IMR-90 (cell line): ENCODE measurements at regions not wholly inside any gene's neighbourhood (a gene's known extent, or its start where the extent isn't known, plus 50 kb on each side); places are given as distances from the start of the nearest gene placed in this dataset.

Source experiments
- ATAC-seq: fragments of 200-7000 bp; cut with Tn5 transposase; 2 replicates; pipeline ENCODE4 v1.9.1; 2020; ENCODE audit warnings: low read depth, mild to moderate bottlenecking, moderate library complexity
- BruUV-seq: library from RNA; stranded (reverse); fragments of 400-500 nt; replicated peaks from 2 replicates; lab custom pipeline; 2021; lab: Mats Ljungman, UMichigan
- CTCF ChIA-PET: fragments of 300-600 bp; formaldehyde crosslinking; extraction: SDS; loops from one replicate; lab custom pipeline; 2021; ENCODE audit warnings: antibody characterized with exemption; lab: Yijun Ruan, JAX
- POLR2A ChIA-PET: fragments of 300-600 bp; sonication (Branson Sonifier 250); formaldehyde crosslinking; loops from one replicate; lab custom pipeline; 2022; ENCODE audit warnings: antibody characterized with exemption; ENCODE audit not compliant: unreplicated experiment; lab: Charles Lee
- DNase-seq: peaks from one replicate; pipeline ENCODE4 v3.0.0; 2013
- H2AFZ ChIP-seq: replicated peaks from 2 replicates; pipeline ENCODE3; 2013; ENCODE audit warnings: low read length, mild to moderate bottlenecking; ENCODE audit not compliant: poor library complexity
- H2AK5ac ChIP-seq: 2 replicates; pipeline ENCODE4 v1.6.1; 2013; ENCODE audit warnings: low read depth, low read length, inconsistent platforms
- H2AK9ac ChIP-seq: replicated peaks from 2 replicates; pipeline ENCODE3; 2013; ENCODE audit warnings: mild to moderate bottlenecking, low read depth, low read length, moderate library complexity; ENCODE audit not compliant: poor library complexity
- H2BK120ac ChIP-seq: 2 replicates; pipeline ENCODE4 v1.6.1; 2013; ENCODE audit warnings: low read depth, low read length, inconsistent platforms
- H2BK15ac ChIP-seq: 3 replicates; pipeline ENCODE4 v1.6.1; 2013; ENCODE audit warnings: low read depth, low read length, inconsistent platforms
- H2BK20ac ChIP-seq: 2 replicates; pipeline ENCODE4 v1.6.1; 2013; ENCODE audit warnings: low read depth, mild to moderate bottlenecking, inconsistent platforms, low read length, moderate library complexity
- H2BK5ac ChIP-seq: 2 replicates; pipeline ENCODE4 v1.6.1; 2013; ENCODE audit warnings: mild to moderate bottlenecking, low read depth, low read length, inconsistent platforms; ENCODE audit not compliant: poor library complexity, severe bottlenecking
- H3K14ac ChIP-seq: replicated peaks from 2 replicates; pipeline ENCODE4 v1.6.1; 2013; ENCODE audit warnings: low read depth, low read length, inconsistent platforms
- H3K18ac ChIP-seq: 2 replicates; pipeline ENCODE4 v1.6.1; 2013; ENCODE audit warnings: low read depth, low read length, control low read depth
- H3K23ac ChIP-seq: 2 replicates; pipeline ENCODE4 v1.6.1; 2013; ENCODE audit warnings: low read depth, low read length, inconsistent platforms
- H3K27ac ChIP-seq: 2 replicates; pipeline ENCODE4 v1.5.1; 2013; ENCODE audit warnings: mild to moderate bottlenecking, control low read depth, low read length; ENCODE audit not compliant: insufficient read depth
- H3K27me3 ChIP-seq: 2 replicates; pipeline ENCODE4 v1.6.1; 2013; ENCODE audit warnings: low read length; ENCODE audit not compliant: control insufficient read depth, insufficient read depth
- H3K36me3 ChIP-seq: 2 replicates; pipeline ENCODE4 v1.6.1; 2013; ENCODE audit warnings: low read length, mixed read lengths; ENCODE audit not compliant: control insufficient read depth, insufficient read depth
- H3K4ac ChIP-seq: 2 replicates; pipeline ENCODE4 v1.6.1; 2013; ENCODE audit warnings: low read depth, low read length, inconsistent platforms
- H3K4me1 ChIP-seq: 2 replicates; pipeline ENCODE4 v1.6.1; 2013; ENCODE audit warnings: low read length, mixed read lengths; ENCODE audit not compliant: control insufficient read depth, insufficient read depth
- H3K4me2 ChIP-seq: 2 replicates; pipeline ENCODE4 v1.6.1; 2013; ENCODE audit warnings: low read depth, mild to moderate bottlenecking, control low read depth, low read length, moderate library complexity
- H3K4me3 ChIP-seq: 2 replicates; pipeline ENCODE4 v1.5.1; 2013; ENCODE audit warnings: low read depth, mild to moderate bottlenecking, control low read depth, low read length, moderate library complexity; ENCODE audit not compliant: insufficient read depth
- H3K56ac ChIP-seq: 2 replicates; pipeline ENCODE4 v1.6.1; 2013; ENCODE audit warnings: low read length, inconsistent platforms; ENCODE audit not compliant: insufficient read depth; ENCODE audit errors: extremely low read depth
- H3K79me1 ChIP-seq, 2 experiments: 2 replicates each; pipeline ENCODE4 v1.6.1; 2013; ENCODE audit warnings: low read length in 2 of 2, inconsistent platforms in 1 of 2, low read depth in 1 of 2
- H3K9ac ChIP-seq: 2 replicates; pipeline ENCODE4 v1.6.1; 2013; ENCODE audit warnings: low read depth, low read length, control low read depth
- H3K9me1 ChIP-seq: 2 replicates; pipeline ENCODE4 v1.6.1; 2013; ENCODE audit warnings: low read length, inconsistent platforms; ENCODE audit not compliant: insufficient read depth
- H3K9me3 ChIP-seq: 2 replicates; pipeline ENCODE4 v1.6.1; 2013; ENCODE audit warnings: low read length; ENCODE audit not compliant: control insufficient read depth, insufficient read depth
- H4K20me1 ChIP-seq: 2 replicates; pipeline ENCODE4 v1.6.1; 2013; ENCODE audit warnings: low read length, inconsistent platforms; ENCODE audit not compliant: insufficient read depth
- H4K5ac ChIP-seq: 2 replicates; pipeline ENCODE4 v1.6.1; 2013; ENCODE audit warnings: mild to moderate bottlenecking, low read depth, low read length, control low read depth
- H4K8ac ChIP-seq, 2 experiments: 2 replicates each; pipeline ENCODE4 v1.6.1; 2013; ENCODE audit warnings: low read depth in 2 of 2, low read length in 2 of 2, control low read depth in 1 of 2, inconsistent platforms in 1 of 2
- H4K91ac ChIP-seq: 2 replicates; pipeline ENCODE4 v1.6.1; 2013; ENCODE audit warnings: low read depth, low read length, inconsistent platforms; ENCODE audit not compliant: insufficient read depth
- BHLHE40 ChIP-seq: fragments of 150-350 bp; IDR thresholded peaks from 2 replicates; pipeline ENCODE4 v1.6.1; 2016; ENCODE audit warnings: mild to moderate bottlenecking, low read depth, low read length
- CHD1 ChIP-seq: IDR thresholded peaks from 2 replicates; pipeline ENCODE4 v1.6.1; 2012; ENCODE audit warnings: low read depth, low read length, improper control_type of control experiment
- CTCF ChIP-seq: conservative IDR thresholded peaks from 2 replicates; pipeline ENCODE4 v1.5.1; 2012; ENCODE audit warnings: mild to moderate bottlenecking, low read depth, low read length, improper control_type of control experiment
- FOS ChIP-seq: fragments of 150-350 bp; IDR thresholded peaks from 2 replicates; pipeline ENCODE4 v1.6.1; 2016; ENCODE audit warnings: low read depth, low read length
- MAFK ChIP-seq: IDR thresholded peaks from 2 replicates; pipeline ENCODE4 v1.6.1; 2012; ENCODE audit warnings: low read depth, low read length, improper control_type of control experiment
- MAZ ChIP-seq: IDR thresholded peaks from 2 replicates; pipeline ENCODE4 v1.6.1; 2012; ENCODE audit warnings: low read depth, mild to moderate bottlenecking, low read length, improper control_type of control experiment, moderate library complexity, borderline replicate concordance
- NFE2L2 ChIP-seq: fragments of 150-350 bp; IDR thresholded peaks from 2 replicates; pipeline ENCODE4 v1.6.1; 2016; ENCODE audit warnings: low read depth, mild to moderate bottlenecking, low read length
- POLR2A ChIP-seq: IDR thresholded peaks from 2 replicates; pipeline ENCODE4 v1.6.1; 2012; ENCODE audit warnings: mild to moderate bottlenecking, low read depth, low read length
- RAD21 ChIP-seq: IDR thresholded peaks from 2 replicates; pipeline ENCODE4 v1.6.1; 2012; ENCODE audit warnings: low read length, improper control_type of control experiment
- RCOR1 ChIP-seq: IDR thresholded peaks from 2 replicates; pipeline ENCODE4 v1.6.1; 2012; ENCODE audit warnings: mild to moderate bottlenecking, low read length, improper control_type of control experiment; ENCODE audit not compliant: insufficient replicate concordance
- USF2 ChIP-seq: fragments of 150-350 bp; IDR thresholded peaks from 2 replicates; pipeline ENCODE4 v1.6.1; 2017; ENCODE audit warnings: mild to moderate bottlenecking, antibody characterized with exemption, low read length, low read depth
- dilution Hi-C: fragments of 300-500 bp; cut with HindIII; formaldehyde crosslinking; loops from one replicate; pipeline ENCODE4 v1.14.3; 2018; ENCODE audit warnings: low sequenced_read_pairs; ENCODE audit not compliant: unreplicated experiment
- in situ Hi-C: fragments of 300-500 bp; cut with MboI; formaldehyde crosslinking; loops from 3 replicates; pipeline ENCODE4 v1.14.3; 2019; ENCODE audit warnings: low sequenced_read_pairs, inconsistent platforms, mixed read lengths
- intact Hi-C: fragments of 100-400 bp; cut with micrococcal nuclease; formaldehyde crosslinking; loops from 2 replicates; pipeline ENCODE4 v1.10.0; 2022

- in situ Hi-C loops, result loop anchor here (25.0 kb wide), 1 partner anchor 897 kb away; no protein-coding TSS in a partner anchor
- H3K36me3 ChIP-seq, result no peaks in the 10 kb centered on the region
- no peaks in the 10 kb centered on the region for H4K20me1 ChIP-seq
- no peak overlapping the region for H2BK15ac ChIP-seq
- no peak overlapping the region for H4K91ac ChIP-seq
- H3K18ac ChIP-seq, result no peak overlapping the region
- no peak overlapping the region for H2AFZ ChIP-seq
- H3K23ac ChIP-seq, result no peak overlapping the region
- H3K56ac ChIP-seq, result no peak overlapping the region
- no peak for ATAC-seq
- no peak overlapping the region for H3K9ac ChIP-seq
- dilution Hi-C loops, result no loop called here
- H2AK5ac ChIP-seq, result no peak overlapping the region
- H3K4me1 ChIP-seq, result no peaks in the 10 kb centered on the region
- H3K4me3 ChIP-seq, result no peak overlapping the region
- no peak overlapping the region for H2AK9ac ChIP-seq
- POLR2A ChIA-PET, result no interaction called here
- no peaks in the 10 kb centered on the region for H3K9me1 ChIP-seq
- H4K8ac ChIP-seq, result no peak overlapping the region
- no TSS peak for BruUV-seq
- no peak overlapping the region for H2BK20ac ChIP-seq
- H2BK120ac ChIP-seq, result no peak overlapping the region
- no peak overlapping the region for H4K5ac ChIP-seq
- H3K4ac ChIP-seq, result no peak overlapping the region
- no peak overlapping the region for H3K27ac ChIP-seq
- H3K9me3 ChIP-seq, result no peaks in the 10 kb centered on the region
- no peak overlapping the region for H3K14ac ChIP-seq
- TF ChIP-seq CHD1 (no peak), NFE2L2 (no peak), BHLHE40 (no peak), FOS (no peak), CTCF (no peak), RAD21 (no peak), MAFK (no peak), RCOR1 (no peak), MAZ (no peak), USF2 (no peak), POLR2A (no peak)
- no peaks in the 10 kb centered on the region for H3K79me1 ChIP-seq
- no peak for DNase-seq
- H3K27me3 ChIP-seq, result no peaks in the 10 kb centered on the region
- intact Hi-C loops, result no loop called here
- H3K4me2 ChIP-seq, result no peak overlapping the region
- H2BK5ac ChIP-seq, result no peak overlapping the region
- CTCF ChIA-PET, result interaction anchor here (1.4 kb wide), 1 partner anchor 10 kb away, joined by 6 read pairs; no protein-coding TSS in a partner anchor
Observed at GRCh38 chr5:66315784-66316183, 171.7 kb downstream of the SREK1 start.
